ENCODE measurements at regions not wholly inside any gene's neighbourhood (a gene's known extent, or its start where the extent isn't known, plus 50 kb on each side); places are given as distances from the start of the nearest gene placed in this dataset.

DNA sequence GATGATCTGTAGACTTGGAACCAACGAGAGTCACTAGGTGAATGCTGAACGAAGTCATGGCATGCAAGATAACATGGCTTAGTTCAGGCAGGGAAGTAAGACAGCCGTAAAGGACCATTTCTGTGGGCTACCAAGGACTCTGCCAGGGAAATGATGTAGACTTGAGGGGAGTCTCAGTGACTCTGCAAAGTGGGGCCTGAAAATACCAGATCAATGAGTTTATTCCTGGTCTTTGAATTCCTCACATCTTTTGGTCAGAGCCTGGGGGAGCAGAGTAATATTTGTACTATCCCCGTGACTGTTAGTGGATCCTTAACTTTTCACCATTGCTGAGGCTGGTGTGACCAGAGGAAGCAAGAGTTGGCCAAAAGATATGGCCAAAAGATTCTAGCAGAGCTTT lies 60.7 kb upstream of the INHBA start:
- TF ChIP-seq, protein P1, sequence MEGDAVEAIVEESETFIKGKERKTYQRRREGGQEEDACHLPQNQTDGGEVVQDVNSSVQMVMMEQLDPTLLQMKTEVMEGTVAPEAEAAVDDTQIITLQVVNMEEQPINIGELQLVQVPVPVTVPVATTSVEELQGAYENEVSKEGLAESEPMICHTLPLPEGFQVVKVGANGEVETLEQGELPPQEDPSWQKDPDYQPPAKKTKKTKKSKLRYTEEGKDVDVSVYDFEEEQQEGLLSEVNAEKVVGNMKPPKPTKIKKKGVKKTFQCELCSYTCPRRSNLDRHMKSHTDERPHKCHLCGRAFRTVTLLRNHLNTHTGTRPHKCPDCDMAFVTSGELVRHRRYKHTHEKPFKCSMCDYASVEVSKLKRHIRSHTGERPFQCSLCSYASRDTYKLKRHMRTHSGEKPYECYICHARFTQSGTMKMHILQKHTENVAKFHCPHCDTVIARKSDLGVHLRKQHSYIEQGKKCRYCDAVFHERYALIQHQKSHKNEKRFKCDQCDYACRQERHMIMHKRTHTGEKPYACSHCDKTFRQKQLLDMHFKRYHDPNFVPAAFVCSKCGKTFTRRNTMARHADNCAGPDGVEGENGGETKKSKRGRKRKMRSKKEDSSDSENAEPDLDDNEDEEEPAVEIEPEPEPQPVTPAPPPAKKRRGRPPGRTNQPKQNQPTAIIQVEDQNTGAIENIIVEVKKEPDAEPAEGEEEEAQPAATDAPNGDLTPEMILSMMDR (conservative IDR thresholded peaks at IDR 0.05): no peak
- no peak for TF ChIP-seq ZFX (IDR thresholded peaks at IDR 0.05)

All from C4-2B (cell line).